ENCODE measurements at regions not wholly inside any gene's neighbourhood (a gene's known extent, or its start where the extent isn't known, plus 50 kb on each side); places are given as distances from the start of the nearest gene placed in this dataset.

GRCh38 chr2:207284556-207285472 is 119.1 kb upstream of the KLF7 start:
- in situ Hi-C loops (cut with HindIII; ENCODE audit: low sequenced_read_pairs): no loop called here

GRCh38 chr2:207285473-207285815 is 119.7 kb upstream of the KLF7 start:
- in situ Hi-C loops (cut with HindIII; ENCODE audit: low sequenced_read_pairs): no loop called here

- in situ Hi-C loops (cut with HindIII; ENCODE audit: low sequenced_read_pairs): no loop called here
Measured at GRCh38 chr2:207286106-207286505, 120.4 kb upstream of the KLF7 start.

GRCh38 chr2:207288628-207289027 is 122.9 kb upstream of the KLF7 start:
- in situ Hi-C loops (cut with HindIII; ENCODE audit: low sequenced_read_pairs): no loop called here

- in situ Hi-C loops (cut with HindIII; ENCODE audit: low sequenced_read_pairs): loop anchor here (10.0 kb wide), 1 partner anchor 65 kb away; no protein-coding TSS in a partner anchor
Measured at GRCh38 chr2:207289295-207290018, 123.7 kb upstream of the KLF7 start.

- in situ Hi-C loops (cut with HindIII; ENCODE audit: low sequenced_read_pairs): loop anchor here (10.0 kb wide), 1 partner anchor 66 kb away; no protein-coding TSS in a partner anchor
Measured at GRCh38 chr2:207290833-207291624, 125.3 kb upstream of the KLF7 start.

GRCh38 chr2:207291625-207292252 is 126.0 kb upstream of the KLF7 start:
- in situ Hi-C loops (cut with HindIII; ENCODE audit: low sequenced_read_pairs): loop anchor here (10.0 kb wide), 1 partner anchor 67 kb away; no protein-coding TSS in a partner anchor

GRCh38 chr2:207296265-207296948 is 130.7 kb upstream of the KLF7 start:
- in situ Hi-C loops (cut with HindIII; ENCODE audit: low sequenced_read_pairs): loop anchor here (10.0 kb wide), 1 partner anchor 72 kb away; no protein-coding TSS in a partner anchor

GRCh38 chr2:207300817-207301216 is 135.1 kb upstream of the KLF7 start:
- in situ Hi-C loops (cut with HindIII; ENCODE audit: low sequenced_read_pairs): no loop called here

GRCh38 chr2:207304761-207305160 is 139.0 kb upstream of the KLF7 start:
- in situ Hi-C loops (cut with HindIII; ENCODE audit: low sequenced_read_pairs): loop anchor here (5.0 kb wide), 1 partner anchor 62 kb away; no protein-coding TSS in a partner anchor

GRCh38 chr2:207308519-207309224 is 142.9 kb upstream of the KLF7 start:
- in situ Hi-C loops (cut with HindIII; ENCODE audit: low sequenced_read_pairs): loop anchor here (5.0 kb wide), 1 partner anchor 66 kb away; no protein-coding TSS in a partner anchor

- in situ Hi-C loops (cut with HindIII; ENCODE audit: low sequenced_read_pairs): no loop called here
Measured at GRCh38 chr2:207311316-207312005, 145.7 kb upstream of the KLF7 start.

GRCh38 chr2:207312006-207312356 is 146.2 kb upstream of the KLF7 start:
- in situ Hi-C loops (cut with HindIII; ENCODE audit: low sequenced_read_pairs): no loop called here

GRCh38 chr2:207313947-207314346 is 148.2 kb upstream of the KLF7 start:
- in situ Hi-C loops (cut with HindIII; ENCODE audit: low sequenced_read_pairs): no loop called here

GRCh38 chr2:207315131-207315530 is 149.4 kb upstream of the KLF7 start:
- in situ Hi-C loops (cut with HindIII; ENCODE audit: low sequenced_read_pairs): no loop called here

GRCh38 chr2:207316484-207316883 is 150.7 kb upstream of the KLF7 start:
- in situ Hi-C loops (cut with HindIII; ENCODE audit: low sequenced_read_pairs): no loop called here

- in situ Hi-C loops (cut with HindIII; ENCODE audit: low sequenced_read_pairs): no loop called here
Measured at GRCh38 chr2:207316906-207317305, 151.2 kb upstream of the KLF7 start.

- in situ Hi-C loops (cut with HindIII; ENCODE audit: low sequenced_read_pairs): no loop called here
Measured at GRCh38 chr2:207317378-207317984, 151.7 kb upstream of the KLF7 start.
